ENCODE measurements at regions not wholly inside any gene's neighbourhood (a gene's known extent, or its start where the extent isn't known, plus 50 kb on each side); places are given as distances from the start of the nearest gene placed in this dataset.

DNA sequence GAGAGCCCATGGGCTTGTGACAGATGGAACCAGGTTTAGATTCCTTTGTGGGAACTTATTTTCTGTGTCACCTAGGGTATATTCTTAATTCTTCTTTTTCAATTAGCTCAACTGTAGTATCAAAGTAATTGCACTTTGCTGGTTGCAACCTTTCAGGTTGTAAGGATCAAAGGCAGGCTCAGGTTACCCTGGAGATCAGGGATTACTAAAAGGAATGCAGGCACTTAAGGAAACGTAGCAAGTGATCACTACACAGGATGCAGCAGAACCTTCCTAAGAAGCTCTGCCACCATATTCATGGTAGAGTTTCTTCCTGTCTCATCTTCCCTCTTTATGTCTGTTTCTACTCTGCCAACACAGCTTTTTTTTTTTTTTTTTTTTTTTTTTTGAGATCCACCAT is 133.2 kb upstream of the JAG1 start:
- DNase-seq = no peak

GRCh38 chr20:10812759-10813327 is 139.0 kb upstream of the JAG1 start:
- no peak for DNase-seq

GRCh38 chr20:10823585-10823984 is 149.8 kb upstream of the JAG1 start:
- no peak for DNase-seq

GRCh38 chr20:10824750-10825500 is 151.1 kb upstream of the JAG1 start:
- no peak for DNase-seq

DNA sequence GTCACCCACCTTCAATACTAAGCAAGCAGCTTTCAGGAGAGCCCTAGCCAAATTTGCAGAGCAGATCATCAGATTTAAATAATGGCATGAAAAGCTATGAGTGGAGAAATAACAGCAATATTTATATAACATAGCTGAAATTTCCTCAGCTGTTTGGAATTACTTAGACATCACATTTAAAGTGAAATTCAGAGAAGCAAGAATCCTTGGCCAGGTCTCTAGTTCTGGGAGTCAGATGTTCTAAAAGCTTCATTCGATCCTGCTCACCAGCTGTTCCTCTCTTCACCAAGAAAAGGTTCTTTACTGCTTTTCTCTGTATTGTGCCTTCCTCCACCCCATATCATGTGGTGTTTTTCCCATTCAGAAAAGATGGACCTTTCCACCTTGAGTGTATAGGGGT is 152.3 kb upstream of the JAG1 start:
- no peak for DNase-seq

DNA sequence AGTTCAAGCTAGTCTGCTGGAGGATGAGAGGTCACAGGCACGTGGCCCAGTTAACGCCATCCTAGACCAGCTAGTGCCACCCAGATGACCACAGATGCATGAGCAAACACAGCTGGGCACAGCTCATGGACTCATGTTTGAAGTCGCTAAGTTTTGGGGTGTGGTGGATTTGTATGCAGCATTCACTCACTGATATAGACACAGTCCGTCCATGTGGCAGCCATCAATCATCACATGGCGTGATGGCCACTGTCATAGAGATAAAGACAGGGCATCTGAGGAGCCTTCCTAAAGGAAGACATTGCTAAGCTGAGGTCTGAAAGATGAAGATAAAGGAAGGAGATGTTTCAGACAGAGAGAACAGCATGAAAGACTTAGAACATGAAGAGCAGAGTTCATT is 154.4 kb upstream of the JAG1 start:
- no peak for DNase-seq

GRCh38 chr20:10832141-10832540 is 158.3 kb upstream of the JAG1 start:
- DNase-seq = no peak

DNA sequence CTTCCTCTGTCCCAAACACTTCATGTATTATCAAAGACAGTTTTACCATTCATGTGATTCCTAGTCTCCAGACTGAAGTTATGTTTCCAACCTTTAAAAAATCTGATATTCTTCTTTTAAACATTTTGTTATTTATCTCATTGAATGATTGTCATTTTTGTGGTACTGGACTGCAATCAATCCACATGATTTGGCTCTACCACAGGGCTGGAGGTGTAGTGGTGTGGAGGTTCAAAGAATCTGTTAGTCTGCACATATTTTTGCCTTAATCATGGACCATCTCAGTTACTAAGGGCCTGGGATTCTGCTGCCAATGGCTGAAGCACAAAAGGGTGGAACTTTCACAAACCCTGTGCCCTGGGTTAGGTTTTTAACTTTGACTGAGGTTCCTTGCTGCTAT is 164.1 kb upstream of the JAG1 start:
- no peak for DNase-seq

- DNase-seq = no peak
Observed at GRCh38 chr20:10842116-10842515, 168.3 kb upstream of the JAG1 start.

DNA sequence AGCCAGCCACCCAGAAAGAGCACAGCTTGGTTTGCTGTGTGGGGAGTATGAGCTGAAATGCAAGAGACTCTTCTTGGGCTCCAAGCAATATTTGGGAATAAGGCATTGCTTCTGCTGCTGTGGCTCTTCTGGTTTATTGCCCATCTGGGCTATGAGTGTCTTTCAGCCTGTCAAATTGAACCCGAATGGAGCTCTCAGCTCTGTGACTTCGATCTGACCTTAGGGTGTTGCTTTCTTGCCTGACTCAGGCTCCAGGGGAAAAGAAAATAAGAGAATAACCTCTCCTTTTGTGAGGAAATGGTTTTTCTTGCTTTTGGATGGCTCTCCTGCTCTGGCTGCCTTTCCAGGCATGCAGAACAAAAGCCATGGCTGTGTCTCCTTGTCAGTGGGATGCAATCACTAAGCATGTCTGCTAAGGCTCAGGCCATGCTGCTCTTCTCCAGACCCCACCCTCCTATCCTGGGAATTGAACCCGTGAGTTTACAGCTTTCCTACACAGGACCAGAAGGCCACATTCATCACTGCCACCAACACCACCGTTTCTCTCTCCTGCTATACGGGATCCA is 169.4 kb upstream of the JAG1 start:
- no peak for DNase-seq

DNA sequence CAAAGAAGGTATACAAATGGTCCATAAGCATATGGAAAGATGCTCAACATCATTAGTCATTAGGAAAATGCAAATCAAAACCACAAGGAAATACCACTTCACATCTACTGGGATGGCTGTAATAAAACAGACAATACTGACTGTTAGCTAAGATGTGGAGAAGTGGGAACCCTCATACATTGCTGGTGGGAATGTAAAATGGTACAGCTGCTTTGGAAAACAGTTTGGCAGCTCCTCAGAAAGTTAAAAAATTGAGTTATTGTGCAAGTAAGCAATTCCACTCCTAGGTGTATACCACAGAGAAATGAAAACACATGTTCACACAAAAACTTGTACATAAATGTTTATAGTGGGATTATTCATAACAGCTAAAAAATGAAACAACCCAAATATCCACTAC is 173.0 kb upstream of the JAG1 start:
- DNase-seq = no peak

DNA sequence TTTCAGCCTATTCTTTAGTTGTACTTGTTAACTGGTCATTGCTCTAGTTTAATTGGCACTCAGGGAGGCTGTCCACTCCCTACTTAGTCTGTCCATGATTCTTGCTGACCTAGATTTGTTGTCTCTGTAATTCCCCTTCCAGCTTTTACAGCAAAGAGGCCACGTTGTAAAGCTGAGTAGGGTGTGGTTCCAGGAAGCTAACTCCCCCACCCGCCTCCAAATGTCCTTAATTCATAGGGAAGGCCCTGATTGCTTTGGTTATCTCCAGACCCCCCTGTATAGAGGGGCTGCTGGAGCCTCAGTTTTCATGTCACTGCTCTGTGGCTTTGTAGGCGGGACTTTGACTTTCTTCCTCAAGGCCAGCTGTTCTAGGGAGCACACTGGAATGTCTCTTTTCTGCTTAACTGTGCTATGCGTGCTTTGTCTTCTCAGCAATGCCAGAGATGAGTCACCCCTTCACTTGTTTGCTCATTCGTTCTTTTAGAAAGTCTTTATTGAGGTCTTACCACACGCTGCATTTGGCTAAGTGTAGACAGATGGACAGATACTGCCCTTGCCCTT is 175.1 kb upstream of the JAG1 start:
- DNase-seq = no peak

- no peak for DNase-seq
Observed at GRCh38 chr20:10853176-10853575, 179.4 kb upstream of the JAG1 start.

DNA sequence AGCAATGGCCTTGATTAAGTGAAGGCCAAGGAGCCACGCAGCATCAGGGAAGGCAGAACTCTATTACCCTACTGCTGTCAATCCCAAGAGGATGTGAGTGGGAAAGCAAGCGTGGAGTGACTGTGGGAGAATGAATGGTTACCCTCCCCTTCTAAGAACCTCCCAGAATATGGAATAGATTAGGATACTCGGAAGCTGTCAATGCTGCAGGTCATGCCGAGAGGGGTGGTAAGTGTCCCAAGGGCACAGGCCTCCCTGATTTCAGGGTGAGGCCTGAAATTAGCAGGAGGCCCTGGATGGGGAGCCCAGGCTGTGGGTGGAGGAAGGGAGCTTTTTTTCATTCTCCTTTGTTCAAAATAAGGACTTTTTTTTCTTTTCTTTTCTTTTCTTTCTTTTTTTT is 179.9 kb upstream of the JAG1 start:
- DNase-seq = no peak

DNA sequence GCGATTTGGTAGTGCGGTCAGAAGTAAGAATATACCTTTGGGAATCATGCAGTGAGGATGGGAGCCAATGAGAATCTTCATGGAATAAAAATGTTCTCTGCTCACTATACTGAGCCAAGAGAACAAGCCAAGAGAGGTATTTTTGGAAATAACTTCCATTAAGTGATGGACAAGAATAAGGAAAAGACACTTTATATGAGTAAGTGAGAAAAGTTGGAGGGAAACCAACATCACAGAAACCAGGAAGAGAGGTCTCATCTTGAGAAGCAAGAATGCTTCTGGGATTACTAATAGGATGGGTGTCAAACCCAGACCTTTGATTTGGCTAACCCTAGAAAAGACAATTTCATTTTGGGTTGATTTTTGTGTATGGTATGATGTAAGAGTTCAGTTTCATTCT is 181.2 kb upstream of the JAG1 start:
- DNase-seq = no peak

- DNase-seq = no peak
Observed at GRCh38 chr20:10855778-10856177, 182.0 kb upstream of the JAG1 start.

DNA sequence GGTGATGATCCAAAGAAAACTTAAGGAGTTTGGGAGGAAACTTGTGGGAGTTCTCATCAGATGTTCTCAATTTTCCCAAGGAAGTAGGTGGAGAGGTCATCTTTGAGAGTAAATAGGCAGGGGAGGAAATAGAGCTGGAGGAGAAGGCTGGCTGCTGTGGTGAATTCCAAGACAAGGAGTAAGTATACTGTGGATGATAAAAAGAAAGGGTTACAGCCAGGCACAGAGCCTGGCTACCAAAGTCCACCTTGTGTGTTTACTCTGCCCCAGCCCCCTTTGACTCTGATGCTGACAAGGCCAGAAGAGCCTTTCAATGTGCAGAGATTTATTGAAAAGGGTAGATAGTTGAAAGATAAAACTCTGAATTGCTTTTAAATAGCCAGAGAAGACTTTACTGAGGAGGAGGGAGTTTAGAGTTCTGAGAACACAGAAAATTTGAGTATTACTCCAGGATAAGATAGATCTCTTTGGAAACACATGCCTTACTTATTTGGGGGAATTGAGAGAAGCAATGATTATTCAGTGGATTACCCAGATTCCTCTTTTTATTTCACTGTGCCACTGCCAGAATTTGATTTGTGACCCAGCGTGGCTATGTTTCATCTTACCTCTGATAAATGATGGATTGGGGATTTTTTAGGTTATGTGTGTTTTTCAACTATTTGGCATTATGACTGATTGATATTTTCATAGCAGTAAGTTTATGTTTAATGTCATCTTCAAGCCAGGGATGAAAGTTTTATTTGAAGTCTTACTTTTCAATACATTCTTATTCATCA is 182.6 kb upstream of the JAG1 start:
- DNase-seq = no peak

DNA sequence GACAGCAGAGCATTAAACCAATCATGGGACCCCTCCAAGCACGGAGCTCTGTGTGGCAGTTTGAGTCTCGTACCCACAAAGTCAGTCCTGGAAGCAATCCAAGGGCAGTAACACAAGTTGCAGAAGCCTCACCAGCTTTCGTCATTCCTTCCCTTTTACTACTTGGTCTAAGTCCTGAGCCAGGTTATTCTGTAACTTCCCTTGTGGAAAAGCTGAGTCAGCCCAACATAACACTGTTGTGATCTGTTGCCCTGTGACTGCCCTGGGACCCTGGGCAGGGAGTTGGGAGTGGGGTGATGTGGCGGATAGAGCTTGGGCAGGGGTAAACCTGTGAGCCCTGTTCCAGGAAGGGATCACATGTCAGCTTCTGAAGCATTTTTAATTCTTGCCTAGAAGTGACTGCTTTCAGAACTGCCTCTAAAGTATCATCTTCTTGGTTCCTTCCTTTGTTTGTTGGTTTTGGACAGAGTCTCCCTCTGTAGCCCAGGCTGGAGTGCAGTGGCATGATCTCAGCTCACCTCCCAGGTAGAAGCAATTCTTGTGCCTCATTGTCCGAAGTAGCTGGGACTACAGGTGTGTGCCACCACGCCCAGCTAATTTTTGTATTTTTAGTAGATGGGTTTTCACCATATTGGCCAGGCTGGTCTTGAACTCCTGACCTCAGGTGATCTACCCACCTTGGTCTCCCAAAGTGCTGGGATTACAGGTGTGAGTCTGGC is 183.7 kb upstream of the JAG1 start:
- DNase-seq = no peak

DNA sequence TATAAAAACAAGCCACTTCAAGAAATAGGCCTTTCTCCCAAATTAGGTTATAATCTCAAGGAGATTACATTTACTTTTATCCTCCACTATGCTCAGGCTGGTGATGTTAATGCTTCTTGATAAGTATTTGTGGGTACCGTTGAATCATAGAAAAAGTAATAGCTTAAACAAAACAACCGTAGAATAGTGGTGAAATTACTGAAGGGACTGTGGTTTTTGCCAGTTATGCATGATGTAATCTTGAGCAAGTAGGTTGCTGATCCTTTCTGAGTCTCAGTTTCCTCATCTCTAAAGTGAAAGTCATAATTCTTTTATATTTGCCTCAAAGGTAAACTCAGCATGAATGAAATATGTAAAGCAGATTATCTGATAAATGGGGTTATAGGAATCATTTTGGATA is 187.3 kb upstream of the JAG1 start:
- DNase-seq = no peak

DNA sequence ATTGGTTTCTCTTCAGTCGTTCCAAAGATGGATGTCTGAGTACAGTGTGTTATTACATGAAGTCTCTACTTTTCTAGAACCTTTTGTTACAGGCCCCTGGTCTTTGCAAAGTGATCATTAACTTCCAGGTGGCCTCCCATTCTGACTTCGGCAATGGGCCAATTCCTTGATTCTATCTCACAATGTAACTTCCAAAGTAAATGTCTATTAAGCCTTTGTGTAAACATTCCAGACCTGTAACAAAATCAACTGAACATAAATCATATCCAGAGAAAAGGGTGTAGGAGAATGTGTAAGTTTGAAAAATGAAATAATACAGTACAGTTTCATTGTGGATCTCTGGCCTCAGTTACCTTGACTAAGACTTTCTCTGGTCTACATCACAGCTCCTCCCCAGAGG is 187.8 kb upstream of the JAG1 start:
- DNase-seq = no peak

GRCh38 chr20:10863337-10864060 is 189.7 kb upstream of the JAG1 start:
- no peak for DNase-seq

DNA sequence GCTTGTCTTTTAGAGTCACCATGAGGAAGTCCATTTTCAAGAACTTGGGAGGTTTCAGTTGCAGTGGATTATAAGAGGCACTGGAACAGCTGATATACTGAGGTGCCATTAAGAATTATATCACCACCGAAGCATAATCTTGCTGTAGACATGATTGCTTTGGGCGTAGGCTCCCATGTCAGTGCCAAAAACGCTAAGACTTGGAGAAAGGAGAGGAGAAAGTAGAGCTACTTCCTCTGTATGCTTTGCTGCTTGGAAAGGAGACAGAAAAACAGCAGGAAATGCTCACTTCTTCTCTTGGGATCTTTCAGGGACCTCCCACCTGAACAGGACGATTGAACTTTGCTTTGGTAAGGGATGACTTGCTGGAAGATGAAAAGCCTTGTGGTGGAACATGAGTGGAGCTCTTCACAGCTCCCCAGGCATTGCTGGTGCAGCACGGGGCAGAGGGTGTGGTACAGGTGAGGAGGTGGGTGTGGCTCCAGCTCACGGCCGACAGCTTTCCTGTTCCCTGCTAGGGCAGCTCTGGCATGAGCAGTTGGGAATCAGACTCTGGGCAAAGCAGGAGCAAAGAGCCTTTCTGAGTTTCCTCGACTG is 190.4 kb upstream of the JAG1 start:
- no peak for DNase-seq
